ENCODE measurements at regions not wholly inside any gene's neighbourhood (a gene's known extent, or its start where the extent isn't known, plus 50 kb on each side); places are given as distances from the start of the nearest gene placed in this dataset.

GRCh38 chr7:88700725-88701124 is 58.8 kb upstream of the ZNF804B start:
- Histone ChIP-seq H3K9me3 (replicated peaks in 1 of 2; ENCODE audit: control insufficient read depth in 1 of 2, insufficient read depth in 1 of 2, low read length in 2 of 2) (no peaks in the 10 kb centered on the region), H4K20me1 (ENCODE audit: insufficient read depth, low read length) (no peaks in the 10 kb centered on the region), H3K4me1 (ENCODE audit: control insufficient read depth in 1 of 2, insufficient read depth in 2 of 2, low read length in 2 of 2) (no peaks in the 10 kb centered on the region), H3K36me3 (replicated peaks in 1 of 2; ENCODE audit: control insufficient read depth in 1 of 2, insufficient read depth in 2 of 2, low read length in 2 of 2) (no peaks in the 10 kb centered on the region), H3K79me2 (ENCODE audit: insufficient read depth, low read length) (no peaks in the 10 kb centered on the region), H3K27ac (ENCODE audit: low read depth in 1 of 2, low read length in 2 of 2) (no peak overlapping the region), H3K4me3 (replicated peaks in 1 of 3; ENCODE audit: low read depth in 2 of 3, low read length in 3 of 3) (no peak overlapping the region), H2AFZ (ENCODE audit: insufficient read depth, low read depth, low read length, poor library complexity, severe bottlenecking) (no peak overlapping the region), H3K4me2 (replicated peaks; ENCODE audit: extremely low read depth, low read length, poor library complexity, severe bottlenecking) (no peak overlapping the region), H3K27me3 (ENCODE audit: control insufficient read depth in 2 of 2, insufficient read depth in 2 of 2, low read length in 2 of 2) (no peaks in the 10 kb centered on the region), H3K9ac (ENCODE audit: insufficient read depth, low read length, poor library complexity, severe bottlenecking) (no peak overlapping the region)
- WGBS (ENCODE audit: insufficient coverage): 80% methylated on average over 1 of the region's 2 CpGs
- Mint-ChIP-seq H3K36me3 (no peaks in the 10 kb centered on the region), H3K27ac (no peak overlapping the region), H3K27me3 (ENCODE audit: low read depth in 3 of 3) (peaks cover 0 to 2% (median 0%) of the 10 kb centered on the region in 3 donors), H3K9me3 (peaks cover 0 to 9% (median 1%) of the 10 kb centered on the region in 7 donors), H3K4me1 (no peaks in the 10 kb centered on the region), H3K4me3 (no peak overlapping the region)
- no peak for DNase-seq
- intact Hi-C loops (cut with micrococcal nuclease): no loop called here
- TF ChIP-seq, protein P1, sequence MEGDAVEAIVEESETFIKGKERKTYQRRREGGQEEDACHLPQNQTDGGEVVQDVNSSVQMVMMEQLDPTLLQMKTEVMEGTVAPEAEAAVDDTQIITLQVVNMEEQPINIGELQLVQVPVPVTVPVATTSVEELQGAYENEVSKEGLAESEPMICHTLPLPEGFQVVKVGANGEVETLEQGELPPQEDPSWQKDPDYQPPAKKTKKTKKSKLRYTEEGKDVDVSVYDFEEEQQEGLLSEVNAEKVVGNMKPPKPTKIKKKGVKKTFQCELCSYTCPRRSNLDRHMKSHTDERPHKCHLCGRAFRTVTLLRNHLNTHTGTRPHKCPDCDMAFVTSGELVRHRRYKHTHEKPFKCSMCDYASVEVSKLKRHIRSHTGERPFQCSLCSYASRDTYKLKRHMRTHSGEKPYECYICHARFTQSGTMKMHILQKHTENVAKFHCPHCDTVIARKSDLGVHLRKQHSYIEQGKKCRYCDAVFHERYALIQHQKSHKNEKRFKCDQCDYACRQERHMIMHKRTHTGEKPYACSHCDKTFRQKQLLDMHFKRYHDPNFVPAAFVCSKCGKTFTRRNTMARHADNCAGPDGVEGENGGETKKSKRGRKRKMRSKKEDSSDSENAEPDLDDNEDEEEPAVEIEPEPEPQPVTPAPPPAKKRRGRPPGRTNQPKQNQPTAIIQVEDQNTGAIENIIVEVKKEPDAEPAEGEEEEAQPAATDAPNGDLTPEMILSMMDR (IDR thresholded peaks at IDR 0.05): no peak

GRCh38 chr7:88694207-88694606 is 65.3 kb upstream of the ZNF804B start:
- H2AFZ ChIP-seq (ENCODE audit: insufficient read depth, low read depth, low read length, poor library complexity, severe bottlenecking): no peak overlapping the region
- no peak overlapping the region for H3K4me3 Mint-ChIP-seq
- intact Hi-C loops (cut with micrococcal nuclease): no loop called here
- TF ChIP-seq, protein P1 (IDR thresholded peaks at IDR 0.05): no peak
- peaks cover 0 to 2% (median 0%) of the 10 kb centered on the region in 7 donors for H3K9me3 Mint-ChIP-seq
- H3K4me2 ChIP-seq (replicated peaks; ENCODE audit: extremely low read depth, low read length, poor library complexity, severe bottlenecking): no peak overlapping the region
- H4K20me1 ChIP-seq (ENCODE audit: insufficient read depth, low read length): no peaks in the 10 kb centered on the region
- H3K27me3 Mint-ChIP-seq (ENCODE audit: low read depth in 3 of 3): peaks cover 0 to 1% (median 0%) of the 10 kb centered on the region in 3 donors
- H3K4me1 Mint-ChIP-seq: no peaks in the 10 kb centered on the region
- H3K9me3 ChIP-seq (replicated peaks in 1 of 2; ENCODE audit: control insufficient read depth in 1 of 2, insufficient read depth in 1 of 2, low read length in 2 of 2): no peaks in the 10 kb centered on the region
- H3K27me3 ChIP-seq (ENCODE audit: control insufficient read depth in 2 of 2, insufficient read depth in 2 of 2, low read length in 2 of 2): no peaks in the 10 kb centered on the region
- H3K79me2 ChIP-seq (ENCODE audit: insufficient read depth, low read length): no peaks in the 10 kb centered on the region
- no peak overlapping the region for H3K27ac Mint-ChIP-seq
- H3K36me3 ChIP-seq (replicated peaks in 1 of 2; ENCODE audit: control insufficient read depth in 1 of 2, insufficient read depth in 2 of 2, low read length in 2 of 2): no peaks in the 10 kb centered on the region
- H3K27ac ChIP-seq (ENCODE audit: low read depth in 1 of 2, low read length in 2 of 2): no peak overlapping the region
- no peak overlapping the region for H3K4me3 ChIP-seq (replicated peaks in 1 of 3; ENCODE audit: low read depth in 2 of 3, low read length in 3 of 3)
- no peaks in the 10 kb centered on the region for H3K4me1 ChIP-seq (ENCODE audit: control insufficient read depth in 1 of 2, insufficient read depth in 2 of 2, low read length in 2 of 2)
- H3K36me3 Mint-ChIP-seq: no peaks in the 10 kb centered on the region
- no peak overlapping the region for H3K9ac ChIP-seq (ENCODE audit: insufficient read depth, low read length, poor library complexity, severe bottlenecking)
- no peak for DNase-seq
